ENCODE measurements at regions not wholly inside any gene's neighbourhood (a gene's known extent, or its start where the extent isn't known, plus 50 kb on each side); places are given as distances from the start of the nearest gene placed in this dataset.

DNA sequence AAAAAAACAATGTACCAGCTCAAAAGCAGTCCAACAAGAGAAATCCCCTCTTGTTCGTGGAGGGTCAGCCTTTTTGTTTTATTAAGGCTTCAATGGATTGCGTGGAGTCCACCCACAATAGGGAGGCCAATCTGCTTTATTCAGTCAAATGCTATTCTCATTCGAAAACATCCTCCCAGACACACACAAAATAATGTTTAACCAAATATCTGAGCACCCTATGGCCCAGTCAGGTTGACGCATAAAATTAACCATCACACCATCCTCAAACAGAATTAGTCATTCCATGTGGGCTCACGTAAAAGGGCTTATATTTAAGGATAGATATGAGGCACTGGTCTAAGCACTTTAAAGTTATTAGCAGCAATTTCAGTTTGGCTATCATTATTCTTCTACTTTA, 58.9 kb upstream of the DEUP1 start:
- no peak for ATAC-seq (ENCODE audit: low read depth)
- Histone ChIP-seq H3K36me3 (replicated peaks in 1 of 2; ENCODE audit: control extremely low read depth in 1 of 2, control insufficient read depth in 1 of 2, extremely low read depth in 1 of 2, insufficient read depth in 2 of 2, low read length in 1 of 2) (no peaks in the 10 kb centered on the region), H3K79me2 (ENCODE audit: control insufficient read depth, insufficient read depth, low read length) (no peaks in the 10 kb centered on the region), H3K27me3 (replicated peaks in 1 of 4; ENCODE audit: control extremely low read depth in 1 of 4, control insufficient read depth in 3 of 4, insufficient read depth in 4 of 4, low read length in 3 of 4) (no peaks in the 10 kb centered on the region), H4K20me1 (ENCODE audit: control insufficient read depth, insufficient read depth, low read length, poor library complexity, severe bottlenecking) (no peaks in the 10 kb centered on the region), H3K27ac (ENCODE audit: low read length in 2 of 2) (no peak overlapping the region), H3K4me1 (ENCODE audit: control insufficient read depth in 2 of 2, insufficient read depth in 2 of 2, low read length in 2 of 2) (no peaks in the 10 kb centered on the region), H3K4me3 (ENCODE audit: control extremely low read depth in 1 of 5, extremely low read depth in 1 of 5, insufficient read depth in 1 of 5, low read depth in 2 of 5, low read length in 4 of 5) (no peak overlapping the region), H2AFZ (ENCODE audit: insufficient read depth, low read depth, low read length, poor library complexity, severe bottlenecking) (no peak overlapping the region), H3K9me3 (ENCODE audit: control extremely low read depth in 1 of 3, control insufficient read depth in 2 of 3, insufficient read depth in 1 of 3, low read length in 2 of 3) (peaks cover 0 to 1% (median 0%) of the 10 kb centered on the region in 3 donors), H3K9ac (ENCODE audit: low read length) (no peak overlapping the region), H3K4me2 (replicated peaks; ENCODE audit: low read depth, low read length, poor library complexity, severe bottlenecking) (no peak overlapping the region)
- CTCF ChIA-PET: no interaction called here
- no peak for DNase-seq
- Mint-ChIP-seq H3K4me3 (no peak overlapping the region), H3K27ac (no peak overlapping the region), H3K4me1 (no peaks in the 10 kb centered on the region), H3K27me3 (no peaks in the 10 kb centered on the region), H3K9me3 (ENCODE audit: insufficient read depth) (peaks cover 2% of the 10 kb centered on the region)
- POLR2A ChIA-PET: no interaction called here
- WGBS (ENCODE audit: insufficient coverage): 61% methylated on average over 3 of the region's 5 CpGs
- intact Hi-C loops (cut with micrococcal nuclease): no loop called here
- TF ChIP-seq CTCF (IDR thresholded peaks at IDR 0.05) (no peak), EZH2 (IDR thresholded peaks at IDR 0.05; ENCODE audit: borderline replicate concordance, insufficient read depth, low read depth, low read length, poor library complexity, severe bottlenecking) (no peak)

GRCh38 chr11:93274851-93275250, 55.7 kb upstream of the DEUP1 start:
- Mint-ChIP-seq H3K4me3 (no peak overlapping the region), H3K27ac (no peak overlapping the region), H3K4me1 (no peaks in the 10 kb centered on the region), H3K27me3 (no peaks in the 10 kb centered on the region), H3K9me3 (ENCODE audit: insufficient read depth) (no peaks in the 10 kb centered on the region)
- Histone ChIP-seq H3K79me2 (ENCODE audit: control insufficient read depth, insufficient read depth, low read length) (no peaks in the 10 kb centered on the region), H3K9me3 (ENCODE audit: control extremely low read depth in 1 of 3, control insufficient read depth in 2 of 3, insufficient read depth in 1 of 3, low read length in 2 of 3) (peaks cover 0 to 1% (median 0%) of the 10 kb centered on the region in 3 donors), H3K4me3 (ENCODE audit: control extremely low read depth in 1 of 5, extremely low read depth in 1 of 5, insufficient read depth in 1 of 5, low read depth in 2 of 5, low read length in 4 of 5) (no peak overlapping the region), H4K20me1 (ENCODE audit: control insufficient read depth, insufficient read depth, low read length, poor library complexity, severe bottlenecking) (no peaks in the 10 kb centered on the region), H3K4me1 (ENCODE audit: control insufficient read depth in 2 of 2, insufficient read depth in 2 of 2, low read length in 2 of 2) (no peaks in the 10 kb centered on the region), H3K27me3 (replicated peaks in 1 of 4; ENCODE audit: control extremely low read depth in 1 of 4, control insufficient read depth in 3 of 4, insufficient read depth in 4 of 4, low read length in 3 of 4) (no peaks in the 10 kb centered on the region), H3K9ac (ENCODE audit: low read length) (no peak overlapping the region), H3K27ac (ENCODE audit: low read length in 2 of 2) (no peak overlapping the region), H3K4me2 (replicated peaks; ENCODE audit: low read depth, low read length, poor library complexity, severe bottlenecking) (no peak overlapping the region), H3K36me3 (replicated peaks in 1 of 2; ENCODE audit: control extremely low read depth in 1 of 2, control insufficient read depth in 1 of 2, extremely low read depth in 1 of 2, insufficient read depth in 2 of 2, low read length in 1 of 2) (no peaks in the 10 kb centered on the region), H2AFZ (ENCODE audit: insufficient read depth, low read depth, low read length, poor library complexity, severe bottlenecking) (no peak overlapping the region)
- DNase-seq: no peak
- no peak for ATAC-seq (ENCODE audit: low read depth)
- ChIA-PET POLR2A (no interaction called here), CTCF (no interaction called here)
- TF ChIP-seq CTCF (IDR thresholded peaks at IDR 0.05) (no peak), EZH2 (IDR thresholded peaks at IDR 0.05; ENCODE audit: borderline replicate concordance, insufficient read depth, low read depth, low read length, poor library complexity, severe bottlenecking) (no peak)
- intact Hi-C loops (cut with micrococcal nuclease): no loop called here
